SK-N-SH (cell line): ENCODE measurements at regions not wholly inside any gene's neighbourhood (a gene's known extent, or its start where the extent isn't known, plus 50 kb on each side); places are given as distances from the start of the nearest gene placed in this dataset.

Experiments used
- CTCF ChIA-PET: fragments of 300-600, 350-600 bp; formaldehyde crosslinking; extraction: SDS; loops from one replicate; lab custom pipeline; 2021; lab: Yijun Ruan, JAX
- POLR2A ChIA-PET: fragments of 350-600 bp; sonication (Branson Sonifier 250); formaldehyde crosslinking; extraction: SDS; loops from one replicate; lab custom pipeline; 2020; ENCODE audit warnings: antibody characterized with exemption, inconsistent platforms; lab: Yijun Ruan, JAX
- DNase-seq: peaks from one replicate; pipeline ENCODE4 v3.0.0; 2012
- H2AFZ ChIP-seq: fragments of 200-600 bp; sonication (generic); 2 replicates; pipeline ENCODE4 v1.8.1; 2016; ENCODE audit warnings: antibody characterized with exemption, mild to moderate bottlenecking, low read depth
- H3F3A ChIP-seq: fragments of 200-600 bp; sonication (generic); replicated peaks from 2 replicates; pipeline ENCODE3; 2016; ENCODE audit warnings: antibody characterized with exemption, mild to moderate bottlenecking; ENCODE audit not compliant: insufficient read depth
- H3K27ac ChIP-seq, 2 experiments: fragments of 200-500 bp in 1 of 2; fragments of 200-600 bp in 1 of 2; sonication (Bioruptor generic) in 1 of 2; sonication (generic), shearing (Covaris generic) in 1 of 2; 2 replicates each; pipeline versions ENCODE4 v1.5.1 to v1.6.1; 2014 to 2016; ENCODE audit warnings: low read depth in 2 of 2, inconsistent platforms in 1 of 2, low read length in 1 of 2, mild to moderate bottlenecking in 1 of 2, mixed read lengths in 1 of 2
- H3K27me3 ChIP-seq: fragments of 200-600 bp; sonication (generic), shearing (Covaris generic); 2 replicates; pipeline ENCODE4 v1.6.1; 2016; ENCODE audit warnings: mixed run types; ENCODE audit not compliant: insufficient read depth
- H3K36me3 ChIP-seq, 2 experiments: fragments of 200-500 bp in 1 of 2; fragments of 200-600 bp in 1 of 2; sonication (Bioruptor generic) in 1 of 2; sonication (generic) in 1 of 2; replicated peaks in 1 of 2; 2 replicates each; pipeline versions ENCODE3 to v1.5.1; 2014 to 2016; ENCODE audit warnings: low read length in 1 of 2, mild to moderate bottlenecking in 1 of 2; ENCODE audit not compliant: insufficient read depth in 2 of 2, control insufficient read depth in 1 of 2
- H3K4me1 ChIP-seq, 2 experiments: fragments of 200-500 bp in 1 of 2; fragments of 200-600 bp in 1 of 2; sonication (Bioruptor generic) in 1 of 2; sonication (generic), shearing (Covaris generic) in 1 of 2; 2 replicates each; pipeline versions ENCODE4 v1.5.1 to v1.6.1; 2014 to 2016; ENCODE audit warnings: low read depth in 1 of 2, low read length in 1 of 2, mixed run types in 1 of 2; ENCODE audit not compliant: insufficient read depth in 2 of 2, control insufficient read depth in 1 of 2
- H3K4me2 ChIP-seq: fragments of 200-600 bp; sonication (generic), shearing (Covaris generic); 2 replicates; pipeline ENCODE4 v1.6.1; 2017; ENCODE audit warnings: mixed run types
- H3K4me3 ChIP-seq, 2 experiments: fragments of 200-500 bp in 1 of 2; fragments of 200-600 bp in 1 of 2; sonication (Bioruptor generic) in 1 of 2; sonication (generic), shearing (Covaris generic) in 1 of 2; 2 replicates each; pipeline versions ENCODE4 v1.5.1 to v1.8.1; 2014 to 2016; ENCODE audit warnings: low read depth in 2 of 2, inconsistent platforms in 1 of 2, low read length in 1 of 2, mild to moderate bottlenecking in 1 of 2, mixed read lengths in 1 of 2, moderate library complexity in 1 of 2
- H3K79me2 ChIP-seq: fragments of 200-600 bp; sonication (generic); 2 replicates; pipeline ENCODE4 v1.8.1; 2017; ENCODE audit warnings: mild to moderate bottlenecking; ENCODE audit not compliant: insufficient read depth
- H3K9ac ChIP-seq: fragments of 200-600 bp; sonication (generic); 2 replicates; pipeline ENCODE4 v1.6.1; 2017; ENCODE audit warnings: mixed run types
- H3K9me2 ChIP-seq: fragments of 200-600 bp; sonication (generic); 2 replicates; pipeline ENCODE4 v1.6.1; 2017; ENCODE audit warnings: mixed run types
- H3K9me3 ChIP-seq: fragments of 200-600 bp; sonication (generic); 2 replicates; pipeline ENCODE4 v1.6.1; 2017; ENCODE audit warnings: mixed run types, mild to moderate bottlenecking, moderate library complexity
- H4K20me1 ChIP-seq: fragments of 200-600 bp; sonication (generic); 2 replicates; pipeline ENCODE4 v1.6.1; 2017; ENCODE audit warnings: mild to moderate bottlenecking, mixed run types; ENCODE audit not compliant: insufficient read depth
- CHD2 ChIP-seq: fragments of 150-350 bp; IDR thresholded peaks from 2 replicates; pipeline ENCODE4 v1.6.1; 2018; ENCODE audit warnings: low read length; ENCODE audit not compliant: partially characterized antibody
- CTCF ChIP-seq: fragments of 200-600 bp; sonication (generic); IDR thresholded peaks from 2 replicates; pipeline ENCODE4 v1.6.1; 2017; ENCODE audit warnings: antibody characterized with exemption, mild to moderate bottlenecking, moderate library complexity
- ELF1 ChIP-seq: IDR thresholded peaks from 2 replicates; pipeline ENCODE4 v1.4.0; 2012
- EP300 ChIP-seq, 2 experiments: IDR thresholded peaks; 2 replicates each; pipeline versions ENCODE4 v1.4.0 to v1.6.1; 2012; ENCODE audit warnings: borderline replicate concordance in 1 of 2, low read depth in 1 of 2, low read length in 1 of 2
- FOSL2 ChIP-seq: IDR thresholded peaks from 2 replicates; pipeline ENCODE4 v1.4.0; 2012; ENCODE audit warnings: low read depth, mild to moderate bottlenecking, moderate library complexity, borderline replicate concordance
- FOXJ3 ChIP-seq: sonication (generic); formaldehyde crosslinking; IDR thresholded peaks from 2 replicates; pipeline ENCODE4 v1.5.1; 2020; ENCODE audit warnings: mild to moderate bottlenecking, missing genetic modification reagents
- GABPA ChIP-seq: IDR thresholded peaks from 2 replicates; pipeline ENCODE4 v1.4.0; 2012; ENCODE audit warnings: low read depth, mild to moderate bottlenecking
- IRF3 ChIP-seq: fragments of 150-350 bp; IDR thresholded peaks from 2 replicates; pipeline ENCODE4 v1.6.1; 2016; ENCODE audit warnings: mild to moderate bottlenecking, low read depth, low read length
- JUND ChIP-seq: IDR thresholded peaks from 2 replicates; pipeline ENCODE4 v1.4.0; 2012
- MAX ChIP-seq: IDR thresholded peaks from 2 replicates; pipeline ENCODE4 v1.4.0; 2012; ENCODE audit warnings: low read depth
- MEF2A ChIP-seq: IDR thresholded peaks from 2 replicates; pipeline ENCODE4 v1.4.0; 2012; ENCODE audit warnings: low read depth, borderline replicate concordance
- MXI1 ChIP-seq: IDR thresholded peaks from 2 replicates; pipeline ENCODE4 v1.6.1; 2012; ENCODE audit warnings: mild to moderate bottlenecking, low read depth, low read length, improper control_type of control experiment
- NRF1 ChIP-seq: IDR thresholded peaks from 2 replicates; pipeline ENCODE4 v1.6.1; 2012; ENCODE audit warnings: low read depth, mild to moderate bottlenecking, low read length
- POLR2AphosphoS5 ChIP-seq: IDR thresholded peaks from 2 replicates; pipeline ENCODE4 v1.6.1; 2012; ENCODE audit warnings: low read depth, low read length
- RAD21 ChIP-seq: IDR thresholded peaks from 2 replicates; pipeline ENCODE4 v1.6.1; 2012; ENCODE audit warnings: mild to moderate bottlenecking, low read length
- RCOR1 ChIP-seq: fragments of 150-350 bp; IDR thresholded peaks from 2 replicates; pipeline ENCODE4 v1.6.1; 2017; ENCODE audit warnings: antibody characterized with exemption, low read length
- RXRA ChIP-seq: IDR thresholded peaks from 2 replicates; pipeline ENCODE4 v1.4.0; 2012; ENCODE audit warnings: low read depth, mild to moderate bottlenecking, borderline replicate concordance
- SIN3A ChIP-seq: IDR thresholded peaks from 2 replicates; pipeline ENCODE4 v1.6.1; 2012; ENCODE audit warnings: low read depth, mild to moderate bottlenecking, low read length, moderate library complexity, borderline replicate concordance
- SMC3 ChIP-seq: IDR thresholded peaks from 2 replicates; pipeline ENCODE4 v1.6.1; 2012; ENCODE audit warnings: low read depth, low read length, improper control_type of control experiment
- TCF12 ChIP-seq: IDR thresholded peaks from 2 replicates; pipeline ENCODE4 v1.4.0; 2012
- TEAD4 ChIP-seq: IDR thresholded peaks from 2 replicates; pipeline ENCODE4 v1.4.0; 2012; ENCODE audit warnings: mild to moderate bottlenecking, borderline replicate concordance; ENCODE audit not compliant: insufficient read depth
- YY1 ChIP-seq: IDR thresholded peaks from 2 replicates; pipeline ENCODE4 v1.4.0; 2012; ENCODE audit warnings: low read depth, mild to moderate bottlenecking
- ZBTB33 ChIP-seq: IDR thresholded peaks from 2 replicates; pipeline ENCODE4 v1.4.0; 2012; ENCODE audit warnings: low read depth, borderline replicate concordance
- WGBS: methylation state at CpG from one replicate; pipeline ENCODE4 v1.1.6; 2017; ENCODE audit warnings: low lambda C conversion rate; 5-methylcytosine and 5-hydroxymethylcytosine counted together

- DNase-seq = no peak
- WGBS = 73% methylated on average over 2 of the region's 2 CpGs
- Histone ChIP-seq H3K4me1 (no peaks in the 10 kb centered on the region), H3K4me3 (no peak overlapping the region), H3K4me2 (no peak overlapping the region), H2AFZ (no peak overlapping the region), H3K27me3 (no peaks in the 10 kb centered on the region), H3K27ac (no peak overlapping the region), H3K36me3 (no peaks in the 10 kb centered on the region), H3K9me2 (no peaks in the 10 kb centered on the region), H3K9ac (no peak overlapping the region), H4K20me1 (no peaks in the 10 kb centered on the region), H3K9me3 (no peaks in the 10 kb centered on the region), H3K79me2 (no peaks in the 10 kb centered on the region), H3F3A (no peaks in the 10 kb centered on the region)
- ChIA-PET CTCF (interaction anchor here (1.9 kb wide), 1 partner anchor 16 kb away, joined by 5 read pairs; no protein-coding TSS in a partner anchor), POLR2A (no interaction called here)
- no peak for TF ChIP-seq TCF12
- TF ChIP-seq IRF3 = no peak
- no peak for TF ChIP-seq ELF1
- no peak for TF ChIP-seq TEAD4
- TF ChIP-seq GABPA = no peak
- TF ChIP-seq RXRA = no peak
- no peak for TF ChIP-seq YY1
- TF ChIP-seq SIN3A = no peak
- TF ChIP-seq JUND = no peak
- TF ChIP-seq MXI1 = no peak
- TF ChIP-seq SMC3 = no peak
- no peak for TF ChIP-seq FOXJ3 (CRISPR knock-in tag)
- TF ChIP-seq CHD2 = no peak
- TF ChIP-seq FOSL2 = no peak
- no peak for TF ChIP-seq RCOR1
- TF ChIP-seq CTCF = no peak
- no peak for TF ChIP-seq POLR2AphosphoS5
These were observed 215.0 kb upstream of the SEMA3E start for GRCh38 chr7:83863906-83864305.

- Histone ChIP-seq H3K4me3 (no peak overlapping the region), H3K9me3 (no peaks in the 10 kb centered on the region), H3K4me1 (no peaks in the 10 kb centered on the region), H3K27ac (no peak overlapping the region), H4K20me1 (no peaks in the 10 kb centered on the region), H3K4me2 (no peak overlapping the region), H3K36me3 (no peaks in the 10 kb centered on the region), H3K27me3 (no peaks in the 10 kb centered on the region), H3K9ac (no peak overlapping the region), H3K79me2 (no peaks in the 10 kb centered on the region), H2AFZ (no peak overlapping the region), H3F3A (no peaks in the 10 kb centered on the region), H3K9me2 (peaks cover 3% of the 10 kb centered on the region; the same call in 1 of the 2 replicates)
- no peak for DNase-seq
- TF ChIP-seq TCF12 (no peak), ELF1 (no peak), NRF1 (no peak), ZBTB33 (no peak), MAX (no peak), EP300 (IDR thresholded peaks at IDR 0.05; ENCODE audit: borderline replicate concordance in 1 of 2, low read depth in 1 of 2, low read length in 1 of 2) (no peak), SMC3 (no peak), MXI1 (no peak), MEF2A (no peak), YY1 (no peak), RAD21 (no peak)
- WGBS = 92% methylated on average over 3 of the region's 3 CpGs
- ChIA-PET POLR2A (no interaction called here), CTCF (interaction anchor here (1.0 to 1.1 kb wide), 2 partner anchors 10 to 38 kb away, joined by 3 to 4 read pairs; no protein-coding TSS in a partner anchor)
These were observed 212.9 kb upstream of the SEMA3E start for GRCh38 chr7:83861876-83862275.
